PC-3 (cell line): ENCODE measurements at regions not wholly inside any gene's neighbourhood (a gene's known extent, or its start where the extent isn't known, plus 50 kb on each side); places are given as distances from the start of the nearest gene placed in this dataset.

Source experiments
- ATAC-seq: fragments of 200-7000 bp; cut with Tn5 transposase; 2 replicates; pipeline ENCODE4 v1.9.1; 2020; ENCODE audit warnings: mild to moderate bottlenecking, moderate library complexity
- BruUV-seq: library from RNA; stranded (reverse); fragments of 400-500 nt; replicated peaks from 2 replicates; lab custom pipeline; 2021; lab: Mats Ljungman, UMichigan
- CTCF ChIA-PET: fragments of 300-600 bp; sonication (Branson Sonifier 250); formaldehyde crosslinking; loops from one replicate; lab custom pipeline; 2022; ENCODE audit warnings: antibody characterized with exemption; lab: Charles Lee
- POLR2A ChIA-PET: fragments of 300-600 bp; sonication (Branson Sonifier 250); formaldehyde crosslinking; loops from one replicate; lab custom pipeline; 2022; ENCODE audit warnings: antibody characterized with exemption; ENCODE audit not compliant: unreplicated experiment; lab: Charles Lee
- DNase-seq: peaks from one replicate; pipeline ENCODE4 v3.0.0-alpha.2; 2015
- H2AFZ ChIP-seq: fragments of 300-600 bp; sonication (generic); 2 replicates; pipeline ENCODE4 v1.6.0; 2016; ENCODE audit warnings: antibody characterized with exemption, low read length
- H3F3A ChIP-seq: fragments of 300-600 bp; sonication (generic); one replicate; pipeline ENCODE4 v1.6.0; 2017; ENCODE audit warnings: antibody characterized with exemption, low read length, control low read depth, mild to moderate bottlenecking; ENCODE audit not compliant: unreplicated experiment
- H3K27ac ChIP-seq: fragments of 300-600 bp; sonication (generic); 2 replicates; pipeline ENCODE4 v1.5.1; 2016; ENCODE audit warnings: mild to moderate bottlenecking, low read length
- H3K27me3 ChIP-seq: fragments of 300-600 bp; sonication (generic); 2 replicates; pipeline ENCODE4 v1.6.1; 2016; ENCODE audit warnings: low read length, mixed read lengths
- H3K36me3 ChIP-seq: fragments of 300-600 bp; sonication (generic); 2 replicates; pipeline ENCODE4 v1.6.1; 2016; ENCODE audit warnings: low read depth, mixed run types, low read length, mixed read lengths
- H3K4me1 ChIP-seq: fragments of 300-600 bp; sonication (generic); 2 replicates; pipeline ENCODE4 v1.5.1; 2016; ENCODE audit warnings: low read length; ENCODE audit not compliant: insufficient read depth
- H3K4me2 ChIP-seq: fragments of 300-600 bp; sonication (generic); 2 replicates; pipeline ENCODE4 v1.6.0; 2016; ENCODE audit warnings: low read length
- H3K4me3 ChIP-seq: fragments of 300-600 bp; sonication (generic); 2 replicates; pipeline ENCODE4 v1.5.1; 2016; ENCODE audit warnings: mild to moderate bottlenecking, low read length, mixed read lengths
- H3K79me2 ChIP-seq: fragments of 300-600 bp; sonication (generic); 2 replicates; pipeline ENCODE4 v1.6.1; 2017; ENCODE audit warnings: low read length, mixed read lengths
- H3K9ac ChIP-seq: fragments of 300-600 bp; sonication (generic); 2 replicates; pipeline ENCODE4 v1.6.0; 2016; ENCODE audit warnings: mild to moderate bottlenecking, low read length
- H3K9me2 ChIP-seq: fragments of 300-600 bp; sonication (generic); replicated peaks from 2 replicates; pipeline ENCODE4 v1.6.1; 2016; ENCODE audit warnings: mixed run types, low read length, mixed read lengths
- H3K9me3 ChIP-seq: fragments of 300-600 bp; sonication (generic); 2 replicates; pipeline ENCODE4 v1.6.1; 2016; ENCODE audit warnings: low read length, mixed read lengths
- H4K20me1 ChIP-seq: fragments of 300-600 bp; sonication (generic); 2 replicates; pipeline ENCODE4 v1.6.1; 2016; ENCODE audit warnings: low read length, mixed read lengths
- CTCF ChIP-seq: fragments of 300-600 bp; sonication (generic); conservative IDR thresholded peaks from 2 replicates; pipeline ENCODE4 v1.5.1; 2017; ENCODE audit warnings: antibody characterized with exemption, low read depth, mild to moderate bottlenecking, low read length
- EZH2 ChIP-seq: fragments of 300-600 bp; sonication (generic); IDR thresholded peaks from one replicate; pipeline ENCODE4 v1.6.1; 2017; ENCODE audit warnings: antibody characterized with exemption, mild to moderate bottlenecking, low read length; ENCODE audit not compliant: unreplicated experiment
- EZH2phosphoT487 ChIP-seq: fragments of 300-600 bp; sonication (generic); IDR thresholded peaks from 2 replicates; pipeline ENCODE4 v1.6.1; 2018; ENCODE audit warnings: mild to moderate bottlenecking, antibody characterized with exemption, low read length, borderline replicate concordance
- intact Hi-C: fragments of 100-400 bp; cut with micrococcal nuclease; formaldehyde crosslinking; loops from 2 replicates; pipeline ENCODE4 v1.9.0; 2023

- H4K20me1 ChIP-seq: no peaks in the 10 kb centered on the region
- no peaks in the 10 kb centered on the region for H3F3A ChIP-seq
- intact Hi-C loops: no loop called here
- DNase-seq (no peak), ATAC-seq (no peak)
- H3K27ac ChIP-seq: no peak overlapping the region
- H3K9me3 ChIP-seq: no peaks in the 10 kb centered on the region
- H3K27me3 ChIP-seq: no peaks in the 10 kb centered on the region
- no peak overlapping the region for H3K4me3 ChIP-seq
- CTCF ChIA-PET: no interaction called here
- no peaks in the 10 kb centered on the region for H3K79me2 ChIP-seq
- POLR2A ChIA-PET: no interaction called here
- H3K36me3 ChIP-seq: no peaks in the 10 kb centered on the region
- no TSS peak for BruUV-seq
- peaks cover 8% of the 10 kb centered on the region for H3K4me1 ChIP-seq
- H3K9me2 ChIP-seq: no peaks in the 10 kb centered on the region
- no peak overlapping the region for H3K4me2 ChIP-seq
- no peak overlapping the region for H2AFZ ChIP-seq
- TF ChIP-seq EZH2 (no peak), EZH2phosphoT487 (no peak), CTCF (no peak)
- H3K9ac ChIP-seq: no peak overlapping the region
Measured at GRCh38 chr6:90354961-90355360, 58.3 kb upstream of the BACH2 start.

- no peaks in the 10 kb centered on the region for H4K20me1 ChIP-seq
- no peak overlapping the region for H3K4me2 ChIP-seq
- H2AFZ ChIP-seq: no peak overlapping the region
- TF ChIP-seq EZH2 (no peak), EZH2phosphoT487 (no peak), CTCF (no peak)
- no peaks in the 10 kb centered on the region for H3F3A ChIP-seq
- peaks cover 5% of the 10 kb centered on the region for H3K4me1 ChIP-seq
- intact Hi-C loops: no loop called here
- ChIA-PET POLR2A (no interaction called here), CTCF (no interaction called here)
- no TSS peak for BruUV-seq
- no peak overlapping the region for H3K27ac ChIP-seq
- H3K36me3 ChIP-seq: no peaks in the 10 kb centered on the region
- DNase-seq (no peak), ATAC-seq (no peak)
- H3K27me3 ChIP-seq: no peaks in the 10 kb centered on the region
- H3K9me2 ChIP-seq: no peaks in the 10 kb centered on the region
- no peaks in the 10 kb centered on the region for H3K79me2 ChIP-seq
- H3K4me3 ChIP-seq: no peak overlapping the region
- H3K9me3 ChIP-seq: no peaks in the 10 kb centered on the region
- no peak overlapping the region for H3K9ac ChIP-seq
Measured at GRCh38 chr6:90351696-90352095, 55.1 kb upstream of the BACH2 start.

- H3K4me1 ChIP-seq: peaks cover 5% of the 10 kb centered on the region
- no peaks in the 10 kb centered on the region for H4K20me1 ChIP-seq
- no peaks in the 10 kb centered on the region for H3K9me3 ChIP-seq
- no peak overlapping the region for H3K9ac ChIP-seq
- ChIA-PET CTCF (no interaction called here), POLR2A (no interaction called here)
- no peaks in the 10 kb centered on the region for H3F3A ChIP-seq
- no peaks in the 10 kb centered on the region for H3K79me2 ChIP-seq
- H3K36me3 ChIP-seq: no peaks in the 10 kb centered on the region
- DNase-seq: no peak
- no peak for TF ChIP-seq CTCF
- TF ChIP-seq EZH2: no peak
- no peak for TF ChIP-seq EZH2phosphoT487
- H3K27ac ChIP-seq: no peak overlapping the region
- no peak overlapping the region for H3K4me2 ChIP-seq
- intact Hi-C loops: no loop called here
- H3K27me3 ChIP-seq: no peaks in the 10 kb centered on the region
- BruUV-seq: no TSS peak
- no peak overlapping the region for H2AFZ ChIP-seq
- H3K4me3 ChIP-seq: no peak overlapping the region
- no peak for ATAC-seq
- no peaks in the 10 kb centered on the region for H3K9me2 ChIP-seq
Measured at GRCh38 chr6:90350689-90351554, 54.3 kb upstream of the BACH2 start.
